Upper lobe of left lung (tissue), 6 donors: ENCODE measurements at regions not wholly inside any gene's neighbourhood (a gene's known extent, or its start where the extent isn't known, plus 50 kb on each side); places are given as distances from the start of the nearest gene placed in this dataset.

Experiments
- ATAC-seq, 2 donors: fragments of 200-7000 bp; cut with Tn5 transposase; one replicate each; pipeline ENCODE4 v1.9.1; 2022; ENCODE audit warnings: mild to moderate bottlenecking in 2 of 2, moderate library complexity in 2 of 2; ENCODE audit not compliant: low FRiP score in 2 of 2
- DNase-seq, 2 donors: peaks; one replicate each; pipeline ENCODE4 v3.0.0-alpha.2; 2019 to 2020
- H3K27ac ChIP-seq, 4 donors: fragments of 200-600 bp; sonication (generic); one replicate each; pipeline ENCODE4 v1.5.1; 2016 to 2019
- H3K27me3 ChIP-seq, 4 donors: fragments of 200-600 bp; sonication (generic); one replicate each; pipeline ENCODE4 v1.5.1; 2017 to 2019
- H3K36me3 ChIP-seq, 4 donors: fragments of 200-600 bp; sonication (generic); one replicate each; pipeline ENCODE4 v1.5.1; 2016 to 2019
- H3K4me1 ChIP-seq, 4 donors: fragments of 200-600 bp; sonication (generic); one replicate each; pipeline ENCODE4 v1.5.1; 2018 to 2019
- H3K4me3 ChIP-seq, 4 donors: fragments of 200-600 bp; sonication (generic); one replicate each; pipeline ENCODE4 v1.5.1; 2017 to 2019; ENCODE audit warnings: mild to moderate bottlenecking in 2 of 4, moderate library complexity in 1 of 4
- H3K9me3 ChIP-seq, 4 donors: fragments of 200-600 bp; sonication (generic); one replicate each; pipeline ENCODE4 v1.5.1; 2018 to 2019
- CTCF ChIP-seq, 6 experiments: fragments of 450-650 bp in 4 of 6; fragments of 200-600 bp in 2 of 6; sonication (generic) in 2 of 6; IDR thresholded peaks; one replicate each; pipeline ENCODE4 v1.5.1; 2016 to 2019; ENCODE audit warnings: antibody characterized with exemption in 6 of 6
- EP300 ChIP-seq, 4 donors: sonication (generic); formaldehyde crosslinking; IDR thresholded peaks; one replicate each; pipeline ENCODE4 v1.5.1; 2017; ENCODE audit warnings: antibody characterized with exemption in 4 of 4, control low read depth in 2 of 4
- POLR2A ChIP-seq, 4 donors: fragments of 450-650 bp; IDR thresholded peaks; one replicate each; pipeline ENCODE4 v1.5.1; 2016 to 2017; ENCODE audit warnings: antibody characterized with exemption in 4 of 4, mild to moderate bottlenecking in 2 of 4
- POLR2AphosphoS5 ChIP-seq, 2 donors: sonication (generic); formaldehyde crosslinking; IDR thresholded peaks; one replicate each; pipeline ENCODE4 v1.5.1; 2017; ENCODE audit warnings: antibody characterized with exemption in 2 of 2
- WGBS, 2 donors: methylation state at CpG; one replicate each; pipeline ENCODE4 v1.1.5; 2017 to 2018; 5-methylcytosine and 5-hydroxymethylcytosine counted together
- donor health status: DM: no; HTN: no; CAD: no; lungs with moderate emphysema.
- donor health status: DM: no; HTN: yes; CAD: no; lungs with severe emphysema.

DNA sequence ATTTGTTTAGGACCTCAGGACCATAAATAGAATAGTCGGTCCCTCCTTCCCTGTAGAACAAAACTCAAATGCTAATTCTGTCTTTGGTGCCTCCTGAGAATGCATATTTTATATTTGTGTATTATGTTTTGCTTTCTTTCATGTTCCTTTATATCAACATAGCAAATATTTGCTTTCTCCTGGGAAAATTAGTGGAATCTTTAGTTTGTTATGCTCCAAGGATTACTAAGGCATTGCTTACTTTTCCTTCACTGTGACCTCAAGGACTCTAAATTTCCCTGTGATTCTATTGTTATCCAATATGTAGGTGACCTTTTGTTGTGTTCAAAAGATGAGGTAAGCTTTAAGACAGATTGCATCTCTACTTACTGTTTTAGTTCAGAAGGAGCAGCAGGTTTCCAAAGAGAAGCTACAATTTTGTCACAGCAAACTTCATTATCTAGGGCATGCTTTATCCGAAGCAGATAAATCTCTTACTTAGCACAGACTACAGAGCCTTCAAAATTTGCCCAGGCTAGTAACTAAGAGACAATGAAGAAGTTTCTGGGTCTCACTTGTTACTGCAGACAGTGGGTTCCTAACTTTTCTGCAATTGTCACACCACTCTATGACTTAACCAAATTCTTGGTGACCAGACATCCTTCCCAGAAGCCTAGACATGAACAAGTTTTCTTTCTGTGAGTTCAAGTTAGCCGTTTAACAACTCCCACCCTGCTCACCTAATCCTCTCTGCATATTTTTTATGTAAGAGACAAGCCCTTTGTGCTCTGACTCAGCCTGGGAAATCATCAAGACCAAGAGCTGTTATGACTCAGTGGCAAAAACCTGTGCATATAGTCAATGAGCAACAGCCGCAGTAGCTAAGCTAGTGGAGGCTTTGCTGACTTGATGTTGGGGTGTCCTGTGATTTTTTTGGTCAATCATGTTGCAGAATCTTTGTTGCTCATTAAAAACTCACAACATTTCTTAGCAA is 378.8 kb downstream of the QKI start:
- no peaks in the 10 kb centered on the region for H3K36me3 ChIP-seq
- WGBS, 2 donors = 60 to 67% methylated on average over 4 of the region's 4 CpGs
- ATAC-seq (peak in 1 of 2 donors; percentile 67), DNase-seq (no peak)
- H3K4me3 ChIP-seq = no peak overlapping the region
- H3K9me3 ChIP-seq = no peaks in the 10 kb centered on the region
- no peak overlapping the region for H3K27ac ChIP-seq
- TF ChIP-seq POLR2AphosphoS5 (IDR thresholded peaks at IDR 0.05) (no peak), EP300 (IDR thresholded peaks at IDR 0.05) (no peak), CTCF (IDR thresholded peaks at IDR 0.05) (no peak), POLR2A (IDR thresholded peaks at IDR 0.05) (no peak)
- no peaks in the 10 kb centered on the region for H3K27me3 ChIP-seq
- H3K4me1 ChIP-seq = no peaks in the 10 kb centered on the region

GRCh38 chr6:163790266-163790840 is 375.8 kb downstream of the QKI start:
- Histone ChIP-seq H3K4me1 (no peaks in the 10 kb centered on the region), H3K4me3 (no peak overlapping the region), H3K27me3 (no peaks in the 10 kb centered on the region), H3K9me3 (no peaks in the 10 kb centered on the region), H3K36me3 (no peaks in the 10 kb centered on the region), H3K27ac (no peak overlapping the region)
- WGBS, 2 donors = 51 to 60% methylated on average over 5 of the region's 5 CpGs
- ATAC-seq = peak in 1 of 2 donors; percentile 71
- TF ChIP-seq POLR2A (IDR thresholded peaks at IDR 0.05) (no peak), CTCF (IDR thresholded peaks at IDR 0.05) (no peak), EP300 (IDR thresholded peaks at IDR 0.05) (no peak), POLR2AphosphoS5 (IDR thresholded peaks at IDR 0.05) (no peak)
- no peak for DNase-seq

DNA sequence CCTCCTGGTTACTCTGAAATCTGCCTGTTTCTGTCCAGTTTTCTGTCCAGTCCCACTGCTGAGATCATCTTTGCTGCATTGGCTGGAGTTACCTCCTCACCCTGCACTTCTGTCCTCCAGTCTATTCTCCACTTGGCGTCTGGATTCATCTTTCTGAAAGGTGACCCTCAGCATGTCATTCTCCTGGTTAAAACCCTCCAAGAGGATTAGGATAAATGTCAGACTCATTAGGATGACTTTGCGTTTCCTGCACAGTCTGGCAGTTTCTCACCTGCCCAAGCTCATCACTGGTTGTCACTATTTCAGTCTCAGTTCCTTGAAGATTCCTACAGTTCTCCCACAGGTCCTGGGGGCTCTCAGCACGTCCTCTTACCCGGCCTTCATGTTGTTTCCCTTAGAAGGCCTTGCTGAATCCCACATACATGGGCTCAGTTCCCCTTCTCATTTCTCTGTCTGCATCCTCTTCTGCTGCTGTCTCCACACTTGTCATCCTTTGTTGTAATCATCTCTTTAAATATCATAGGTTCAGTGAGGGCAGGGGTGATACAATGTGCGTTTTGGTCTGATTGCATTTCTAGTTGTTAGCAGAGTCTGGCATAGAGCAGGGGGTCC is 374.8 kb downstream of the QKI start:
- WGBS, 2 donors = 87 to 92% methylated on average over 5 of the region's 5 CpGs
- H3K4me3 ChIP-seq = no peak overlapping the region
- H3K27ac ChIP-seq = no peak overlapping the region
- H3K9me3 ChIP-seq = no peaks in the 10 kb centered on the region
- DNase-seq (no peak), ATAC-seq (no peak)
- H3K27me3 ChIP-seq = no peaks in the 10 kb centered on the region
- TF ChIP-seq CTCF (IDR thresholded peaks at IDR 0.05) = no peak
- H3K36me3 ChIP-seq = no peaks in the 10 kb centered on the region
- H3K4me1 ChIP-seq = no peaks in the 10 kb centered on the region

DNA sequence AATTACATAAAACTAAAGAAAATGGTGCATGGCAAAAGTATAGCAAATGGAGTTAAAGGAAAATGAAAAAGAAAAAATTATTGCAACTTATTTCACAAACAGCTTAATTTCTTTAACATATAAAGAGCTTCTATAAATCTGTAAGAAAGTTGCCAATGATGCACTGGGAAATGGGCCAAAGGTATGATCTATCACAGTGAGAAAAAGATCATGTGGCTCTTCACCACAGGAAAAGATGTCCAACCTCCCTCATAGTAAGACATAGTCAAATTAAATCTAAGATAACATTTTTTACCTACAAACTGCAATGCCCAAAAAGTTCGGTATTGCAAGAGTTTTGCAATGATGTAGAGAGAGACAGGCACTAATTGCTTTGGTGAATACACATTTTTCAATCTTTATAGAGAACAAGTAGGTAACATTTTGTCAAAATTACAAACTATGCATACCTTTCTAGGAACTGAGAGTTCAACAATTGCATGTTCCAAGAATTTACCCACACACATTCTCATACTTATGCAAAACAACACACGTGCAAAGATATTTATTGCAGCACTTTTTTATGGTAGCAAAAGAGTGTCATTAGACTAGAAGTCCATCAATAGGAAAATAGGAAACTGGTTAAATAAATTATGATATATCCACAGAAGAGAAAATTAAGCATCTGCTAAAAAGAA is 372.6 kb downstream of the QKI start:
- WGBS, 2 donors = 55 to 71% methylated on average over 2 of the region's 2 CpGs
- Histone ChIP-seq H3K27ac (no peak overlapping the region), H3K9me3 (no peaks in the 10 kb centered on the region), H3K36me3 (no peaks in the 10 kb centered on the region), H3K27me3 (no peaks in the 10 kb centered on the region), H3K4me1 (peaks cover 0 to 7% (median 0%) of the 10 kb centered on the region in 4 donors), H3K4me3 (no peak overlapping the region)
- no peak for ATAC-seq
- no peak for DNase-seq
- TF ChIP-seq EP300 (IDR thresholded peaks at IDR 0.05) (no peak), CTCF (IDR thresholded peaks at IDR 0.05) (no peak), POLR2A (IDR thresholded peaks at IDR 0.05) (no peak), POLR2AphosphoS5 (IDR thresholded peaks at IDR 0.05) (no peak)
